OCI-LY7 (cell line): ENCODE measurements at regions not wholly inside any gene's neighbourhood (a gene's known extent, or its start where the extent isn't known, plus 50 kb on each side); places are given as distances from the start of the nearest gene placed in this dataset.

Experiments
- CTCF ChIP-seq: fragments of 200-600 bp; sonication (generic); conservative IDR thresholded peaks from 2 replicates; pipeline ENCODE4 v1.5.1; 2014; ENCODE audit warnings: mild to moderate bottlenecking, antibody characterized with exemption, low read length, moderate library complexity, mixed read lengths
- EZH2phosphoT487 ChIP-seq: fragments of 200-600 bp; sonication (generic); IDR thresholded peaks from 2 replicates; pipeline ENCODE4 v1.6.1; 2018; ENCODE audit warnings: low read depth, borderline replicate concordance, mild to moderate bottlenecking, mixed run types, antibody characterized with exemption, low read length, moderate library complexity, mixed read lengths

- TF ChIP-seq CTCF (no peak), EZH2phosphoT487 (no peak)
These were observed 266.9 kb upstream of the SHH start for GRCh38 chr7:156079156-156079555.
